H9 (cell line): ENCODE measurements at regions not wholly inside any gene's neighbourhood (a gene's known extent, or its start where the extent isn't known, plus 50 kb on each side); places are given as distances from the start of the nearest gene placed in this dataset.

Source experiments
- DNase-seq: peaks from one replicate; pipeline ENCODE4 v3.0.0-alpha.2; 2017
- H2AFZ ChIP-seq: one replicate; pipeline ENCODE4 v1.6.1; 2013; ENCODE audit warnings: mild to moderate bottlenecking, low read length, control low read depth, moderate library complexity
- H2AK5ac ChIP-seq: 2 replicates; pipeline ENCODE4 v1.6.1; 2013; ENCODE audit warnings: low read length, control low read depth, mixed read lengths; ENCODE audit not compliant: insufficient read length
- H2BK120ac ChIP-seq: one replicate; pipeline ENCODE4 v1.6.1; 2013; ENCODE audit warnings: low read depth, mild to moderate bottlenecking, low read length, control low read depth, inconsistent platforms; ENCODE audit not compliant: poor library complexity, severe bottlenecking
- H2BK12ac ChIP-seq: 2 replicates; pipeline ENCODE4 v1.6.1; 2013; ENCODE audit warnings: low read length, control low read depth, mixed read lengths, low read depth; ENCODE audit not compliant: insufficient read length
- H2BK15ac ChIP-seq: 2 replicates; pipeline ENCODE4 v1.6.1; 2013; ENCODE audit warnings: low read depth, low read length, control low read depth
- H2BK20ac ChIP-seq: one replicate; pipeline ENCODE4 v1.6.1; 2013; ENCODE audit warnings: low read depth, mild to moderate bottlenecking, low read length, control low read depth, inconsistent platforms; ENCODE audit not compliant: poor library complexity, severe bottlenecking
- H2BK5ac ChIP-seq: 2 replicates; pipeline ENCODE4 v1.6.1; 2013; ENCODE audit warnings: low read length, control low read depth, mixed read lengths; ENCODE audit not compliant: insufficient read length
- H3K14ac ChIP-seq: 2 replicates; pipeline ENCODE4 v1.6.1; 2013; ENCODE audit warnings: low read length, control low read depth; ENCODE audit not compliant: insufficient read depth
- H3K18ac ChIP-seq: 2 replicates; pipeline ENCODE4 v1.6.1; 2013; ENCODE audit warnings: low read depth, mild to moderate bottlenecking, mixed read lengths, low read length, control low read depth; ENCODE audit not compliant: insufficient read length
- H3K23ac ChIP-seq: 2 replicates; pipeline ENCODE4 v1.6.1; 2013; ENCODE audit warnings: low read length, control low read depth, mixed read lengths, low read depth; ENCODE audit not compliant: insufficient read length
- H3K23me2 ChIP-seq: 2 replicates; pipeline ENCODE4 v1.6.1; 2013; ENCODE audit warnings: low read depth, mild to moderate bottlenecking, mixed read lengths, low read length, control low read depth; ENCODE audit not compliant: insufficient read length, poor library complexity, severe bottlenecking
- H3K27ac ChIP-seq: 2 replicates; pipeline ENCODE4 v1.5.1; 2013; ENCODE audit warnings: low read length, control low read depth, mixed read lengths, low read depth; ENCODE audit not compliant: insufficient read length
- H3K27me3 ChIP-seq: 2 replicates; pipeline ENCODE4 v1.6.1; 2013; ENCODE audit warnings: low read length, control low read depth, inconsistent platforms; ENCODE audit not compliant: insufficient read depth
- H3K4ac ChIP-seq: 2 replicates; pipeline ENCODE4 v1.6.1; 2013; ENCODE audit warnings: low read depth, mild to moderate bottlenecking, control low read depth, inconsistent platforms, low read length, moderate library complexity
- H3K4me1 ChIP-seq: 2 replicates; pipeline ENCODE4 v1.6.1; 2013; ENCODE audit warnings: low read length, control low read depth, inconsistent platforms; ENCODE audit not compliant: insufficient read depth
- H3K4me2 ChIP-seq: 2 replicates; pipeline ENCODE4 v1.6.1; 2013; ENCODE audit warnings: low read length, control low read depth, mixed read lengths; ENCODE audit not compliant: insufficient read length, insufficient read depth
- H3K56ac ChIP-seq: 2 replicates; pipeline ENCODE4 v1.6.1; 2013; ENCODE audit warnings: low read depth, mild to moderate bottlenecking, mixed read lengths, low read length, control low read depth; ENCODE audit not compliant: insufficient read length
- H3K79me1 ChIP-seq: 2 replicates; pipeline ENCODE4 v1.6.1; 2013; ENCODE audit warnings: low read depth, mild to moderate bottlenecking, moderate library complexity, low read length, control low read depth, inconsistent platforms; ENCODE audit not compliant: insufficient read depth, poor library complexity, severe bottlenecking
- H3K79me2 ChIP-seq: 2 replicates; pipeline ENCODE4 v1.6.1; 2013; ENCODE audit warnings: low read length, control low read depth, inconsistent platforms; ENCODE audit not compliant: insufficient read depth
- H3K9ac ChIP-seq: 2 replicates; pipeline ENCODE4 v1.6.1; 2013; ENCODE audit warnings: low read length, control low read depth, mixed read lengths; ENCODE audit not compliant: insufficient read length; ENCODE audit errors: extremely low read depth
- H3K9me3 ChIP-seq: one replicate; pipeline ENCODE4 v1.6.1; 2013; ENCODE audit warnings: low read depth, low read length, inconsistent platforms; ENCODE audit not compliant: control insufficient read depth
- H3T11ph ChIP-seq: one replicate; pipeline ENCODE4 v1.6.1; 2013; ENCODE audit warnings: mild to moderate bottlenecking, low read length, control low read depth, inconsistent platforms
- H4K20me1 ChIP-seq: one replicate; pipeline ENCODE4 v1.6.1; 2013; ENCODE audit not compliant: control insufficient read depth, insufficient read length, insufficient read depth
- H4K5ac ChIP-seq: 2 replicates; pipeline ENCODE4 v1.6.1; 2013; ENCODE audit warnings: low read depth, mild to moderate bottlenecking, mixed read lengths, low read length, control low read depth; ENCODE audit not compliant: insufficient read length
- H4K8ac ChIP-seq: replicated peaks from 2 replicates; pipeline ENCODE4 v1.6.1; 2013; ENCODE audit warnings: low read length, control low read depth, mixed read lengths, low read depth; ENCODE audit not compliant: insufficient read length
- H4K91ac ChIP-seq: 2 replicates; pipeline ENCODE4 v1.6.1; 2013; ENCODE audit warnings: low read depth, mild to moderate bottlenecking, moderate library complexity, mixed read lengths, low read length, control low read depth; ENCODE audit not compliant: insufficient read length
- H3K27ac Mint-ChIP-seq, 3 experiments: 2 replicates in 2 of 3; 3 replicates in 1 of 3; pipeline ENCODE4 v1.8.0; 2020 to 2021; ENCODE audit warnings: mixed read lengths in 3 of 3, mild to moderate bottlenecking in 1 of 3, moderate library complexity in 1 of 3
- H3K27me3 Mint-ChIP-seq: 2 replicates; pipeline ENCODE4 v1.8.0; 2021; ENCODE audit warnings: low read depth, mild to moderate bottlenecking, moderate library complexity, mixed read lengths
- H3K36me3 Mint-ChIP-seq, 3 experiments: 2 replicates in 2 of 3; 3 replicates in 1 of 3; pipeline ENCODE4 v1.8.0; 2020 to 2021; ENCODE audit warnings: low read depth in 3 of 3, mixed read lengths in 3 of 3; ENCODE audit not compliant: insufficient read depth in 1 of 3
- H3K4me1 Mint-ChIP-seq, 2 experiments: 2 replicates each; pipeline ENCODE4 v1.8.0; 2020; ENCODE audit warnings: mixed read lengths in 2 of 2
- H3K4me3 Mint-ChIP-seq, 2 experiments: 2 replicates in 1 of 2; 3 replicates in 1 of 2; pipeline ENCODE4 v1.8.0; 2020 to 2021; ENCODE audit warnings: mild to moderate bottlenecking in 2 of 2, mixed read lengths in 2 of 2, moderate library complexity in 1 of 2
- H3K9me3 Mint-ChIP-seq, 2 experiments: 2 replicates in 1 of 2; 3 replicates in 1 of 2; pipeline ENCODE4 v1.8.0; 2020; ENCODE audit warnings: mild to moderate bottlenecking in 2 of 2, mixed read lengths in 2 of 2, moderate library complexity in 1 of 2
- WGBS: extraction: QIAGEN DNeasy Blood & Tissue Kit; methylation state at CpG from one replicate; pipeline ENCODE4 v1.1.7; 2013; ENCODE audit warnings: missing lambda C conversion rate, low lambda C conversion rate, mixed read lengths; ENCODE audit not compliant: insufficient read length; ENCODE audit errors: extremely low coverage; 5-methylcytosine and 5-hydroxymethylcytosine counted together
- TF ChIP-seq, protein P1 (sequence below): fragments of 200-600 bp; sonication (generic); conservative IDR thresholded peaks from 3 replicates; pipeline ENCODE4 v1.8.0; 2021; ENCODE audit warnings: antibody characterized with exemption, mild to moderate bottlenecking

DNA sequence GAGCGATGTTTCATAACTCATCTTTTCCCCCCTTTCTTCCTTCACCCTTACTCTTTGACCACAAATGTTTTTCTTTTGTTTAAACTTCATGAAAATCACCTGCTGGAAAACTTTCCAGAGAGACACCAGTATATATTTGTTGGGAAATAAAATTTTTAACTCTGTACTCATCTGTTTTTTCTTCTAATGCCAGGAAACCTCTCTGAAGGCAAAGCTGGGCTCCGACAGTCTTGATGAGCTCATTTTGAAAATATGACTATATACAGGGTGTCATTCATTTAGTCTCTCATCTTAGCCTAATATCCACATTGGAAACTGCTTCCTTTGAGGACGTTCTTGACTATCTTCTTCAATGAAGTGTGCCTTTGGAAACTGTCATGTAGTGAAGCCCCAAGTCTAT lies 339.6 kb upstream of the ROBO2 start:
- Histone ChIP-seq H2BK15ac (no peak overlapping the region), H4K5ac (no peak overlapping the region), H3T11ph (no peak overlapping the region), H3K9ac (no peak overlapping the region), H2AK5ac (no peak overlapping the region), H4K91ac (no peak overlapping the region), H4K20me1 (no peaks in the 10 kb centered on the region), H3K4me2 (no peak overlapping the region), H3K23me2 (no peaks in the 10 kb centered on the region), H3K27ac (no peak overlapping the region), H3K79me1 (no peaks in the 10 kb centered on the region), H3K23ac (no peak overlapping the region), H3K9me3 (no peaks in the 10 kb centered on the region), H2AFZ (no peak overlapping the region), H3K27me3 (no peaks in the 10 kb centered on the region), H3K4me1 (peaks cover 3% of the 10 kb centered on the region; the same call in 1 of the 2 replicates), H3K56ac (no peak overlapping the region), H2BK5ac (no peak overlapping the region), H2BK20ac (no peak overlapping the region), H2BK120ac (no peak overlapping the region), H3K18ac (no peak overlapping the region), H3K79me2 (no peaks in the 10 kb centered on the region), H4K8ac (no peak overlapping the region), H2BK12ac (no peak overlapping the region), H3K14ac (no peak overlapping the region), H3K4ac (no peak overlapping the region)
- DNase-seq = no peak
- Mint-ChIP-seq H3K4me3 (no peak overlapping the region), H3K27me3 (no peaks in the 10 kb centered on the region), H3K9me3 (no peaks in the 10 kb centered on the region), H3K27ac (no peak overlapping the region), H3K4me1 (peaks cover 31 to 35% of the 10 kb centered on the region in 2 experiments), H3K36me3 (peaks cover 0 to 4% (median 0%) of the 10 kb centered on the region in 3 experiments; a peak in 1 of 7 replicates)
- WGBS = 100% methylated on average over 1 of the region's 3 CpGs
- TF ChIP-seq, protein P1, sequence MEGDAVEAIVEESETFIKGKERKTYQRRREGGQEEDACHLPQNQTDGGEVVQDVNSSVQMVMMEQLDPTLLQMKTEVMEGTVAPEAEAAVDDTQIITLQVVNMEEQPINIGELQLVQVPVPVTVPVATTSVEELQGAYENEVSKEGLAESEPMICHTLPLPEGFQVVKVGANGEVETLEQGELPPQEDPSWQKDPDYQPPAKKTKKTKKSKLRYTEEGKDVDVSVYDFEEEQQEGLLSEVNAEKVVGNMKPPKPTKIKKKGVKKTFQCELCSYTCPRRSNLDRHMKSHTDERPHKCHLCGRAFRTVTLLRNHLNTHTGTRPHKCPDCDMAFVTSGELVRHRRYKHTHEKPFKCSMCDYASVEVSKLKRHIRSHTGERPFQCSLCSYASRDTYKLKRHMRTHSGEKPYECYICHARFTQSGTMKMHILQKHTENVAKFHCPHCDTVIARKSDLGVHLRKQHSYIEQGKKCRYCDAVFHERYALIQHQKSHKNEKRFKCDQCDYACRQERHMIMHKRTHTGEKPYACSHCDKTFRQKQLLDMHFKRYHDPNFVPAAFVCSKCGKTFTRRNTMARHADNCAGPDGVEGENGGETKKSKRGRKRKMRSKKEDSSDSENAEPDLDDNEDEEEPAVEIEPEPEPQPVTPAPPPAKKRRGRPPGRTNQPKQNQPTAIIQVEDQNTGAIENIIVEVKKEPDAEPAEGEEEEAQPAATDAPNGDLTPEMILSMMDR = no peak
